NB4 (cell line): ENCODE measurements at regions not wholly inside any gene's neighbourhood (a gene's known extent, or its start where the extent isn't known, plus 50 kb on each side); places are given as distances from the start of the nearest gene placed in this dataset.

Source experiments
- CTCF ChIP-seq: IDR thresholded peaks from one replicate; pipeline ENCODE4 v1.5.1; 2012; ENCODE audit warnings: low read depth, low read length
- MYC ChIP-seq: IDR thresholded peaks from 2 replicates; pipeline ENCODE4 v1.6.1; 2011; ENCODE audit warnings: low read depth, low read length
- POLR2A ChIP-seq: IDR thresholded peaks from 2 replicates; pipeline ENCODE4 v1.6.1; 2011; ENCODE audit warnings: mild to moderate bottlenecking; ENCODE audit not compliant: insufficient read length; ENCODE audit errors: extremely low read depth
- TF ChIP-seq, protein P1 (sequence below): IDR thresholded peaks from 2 replicates; pipeline ENCODE4 v1.6.1; 2011; ENCODE audit warnings: low read depth, low read length

DNA sequence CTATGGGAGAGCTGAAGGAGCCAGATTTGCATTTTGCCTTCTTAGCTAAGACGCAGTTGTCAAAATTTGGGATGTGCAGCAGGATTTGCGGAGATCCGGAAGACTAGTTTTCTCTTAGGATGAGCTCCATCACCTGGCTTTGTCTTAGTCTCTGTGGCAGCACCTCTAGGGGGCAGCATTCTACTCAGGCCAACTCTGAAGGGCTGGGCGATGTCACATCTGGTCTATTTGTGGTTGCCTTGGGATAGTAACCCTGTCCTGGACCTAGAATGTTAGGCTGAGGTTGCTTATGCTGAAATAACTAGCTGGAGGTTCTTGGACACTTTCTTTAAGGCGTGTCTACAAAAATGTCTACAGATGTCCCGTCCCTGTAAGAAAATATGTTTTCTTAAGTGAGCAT, 116.2 kb downstream of the FAT3 start:
- no peak for TF ChIP-seq POLR2A
- peak; percentile 76 for TF ChIP-seq CTCF
- TF ChIP-seq, protein P1, sequence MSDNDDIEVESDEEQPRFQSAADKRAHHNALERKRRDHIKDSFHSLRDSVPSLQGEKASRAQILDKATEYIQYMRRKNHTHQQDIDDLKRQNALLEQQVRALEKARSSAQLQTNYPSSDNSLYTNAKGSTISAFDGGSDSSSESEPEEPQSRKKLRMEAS = no peak
- no peak for TF ChIP-seq MYC
